ENCODE measurements at regions not wholly inside any gene's neighbourhood (a gene's known extent, or its start where the extent isn't known, plus 50 kb on each side); places are given as distances from the start of the nearest gene placed in this dataset.
"Not testable (repeated sequence)": the region's sequence is repeated elsewhere in the genome, so short reads cannot be mapped to it uniquely, and the experiment has no call there.

DNA sequence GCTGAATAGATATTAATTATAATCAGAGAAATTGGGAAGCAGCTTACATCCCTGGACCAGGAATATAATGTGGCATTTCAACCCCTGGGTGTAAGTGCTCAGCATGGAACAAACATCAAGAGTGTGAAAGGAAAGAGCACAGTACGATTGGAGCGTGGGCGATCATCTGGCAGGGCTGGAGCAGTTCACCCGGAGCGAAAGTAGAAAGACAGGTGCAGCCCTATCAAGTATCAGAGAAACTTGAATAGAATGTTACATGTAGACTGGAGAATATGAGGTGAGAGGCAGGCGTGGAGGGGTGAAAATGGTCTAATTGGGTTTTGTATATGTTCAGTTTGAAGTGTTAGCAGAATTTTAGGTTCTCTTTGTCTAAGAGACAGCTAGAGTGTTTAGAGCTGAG lies 303.0 kb downstream of the MDFIC start:
- Histone ChIP-seq H3K27ac (ENCODE audit: insufficient read depth, low read length, poor library complexity, severe bottlenecking) (no peak overlapping the region), H3K9me3 (ENCODE audit: control insufficient read depth, low read length) (no peaks in the 10 kb centered on the region), H3K4me3 (ENCODE audit: insufficient read depth, low read depth, low read length, poor library complexity, severe bottlenecking) (no peak overlapping the region), H3K36me3 (ENCODE audit: control insufficient read depth, insufficient read depth, low read length) (no peaks in the 10 kb centered on the region), H3K27me3 (replicated peaks; ENCODE audit: control insufficient read depth, insufficient read depth, low read length, poor library complexity, severe bottlenecking) (no peaks in the 10 kb centered on the region), H3K4me1 (ENCODE audit: control insufficient read depth, insufficient read depth, low read length, poor library complexity, severe bottlenecking) (peaks cover 4% of the 10 kb centered on the region)
- no peak for DNase-seq

DNA sequence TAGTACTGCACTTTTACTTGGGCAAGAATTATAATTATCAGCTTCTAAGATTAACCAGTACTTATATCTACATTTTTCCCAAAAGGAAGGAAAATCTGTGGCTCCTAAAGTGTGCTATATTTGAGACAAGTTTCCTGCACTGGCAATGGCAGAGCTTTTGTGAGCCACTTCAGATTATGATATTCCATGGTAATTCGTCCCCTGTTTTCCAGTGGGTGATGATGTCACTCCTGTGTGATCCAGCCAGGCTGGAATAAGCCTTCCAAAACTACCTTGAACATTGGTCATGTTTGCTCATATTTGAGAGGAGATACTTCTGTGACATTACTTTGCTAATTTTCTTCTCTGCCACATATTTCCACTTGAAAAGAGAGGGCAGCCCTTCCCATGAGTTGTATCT lies 302.1 kb downstream of the MDFIC start:
- Histone ChIP-seq H3K36me3 (ENCODE audit: control insufficient read depth, insufficient read depth, low read length) (no peaks in the 10 kb centered on the region), H3K4me1 (ENCODE audit: control insufficient read depth, insufficient read depth, low read length, poor library complexity, severe bottlenecking) (no peaks in the 10 kb centered on the region), H3K27me3 (replicated peaks; ENCODE audit: control insufficient read depth, insufficient read depth, low read length, poor library complexity, severe bottlenecking) (no peaks in the 10 kb centered on the region), H3K9me3 (ENCODE audit: control insufficient read depth, low read length) (no peaks in the 10 kb centered on the region), H3K27ac (ENCODE audit: insufficient read depth, low read length, poor library complexity, severe bottlenecking) (no peak overlapping the region), H3K4me3 (ENCODE audit: insufficient read depth, low read depth, low read length, poor library complexity, severe bottlenecking) (no peak overlapping the region)
- DNase-seq = no peak

GRCh38 chr7:115221456-115221855 lies 299.6 kb downstream of the MDFIC start:
- Histone ChIP-seq H3K9me3 (ENCODE audit: control insufficient read depth, low read length) (no peaks in the 10 kb centered on the region), H3K27me3 (replicated peaks; ENCODE audit: control insufficient read depth, insufficient read depth, low read length, poor library complexity, severe bottlenecking) (no peaks in the 10 kb centered on the region), H3K4me3 (ENCODE audit: insufficient read depth, low read depth, low read length, poor library complexity, severe bottlenecking) (no peak overlapping the region), H3K27ac (ENCODE audit: insufficient read depth, low read length, poor library complexity, severe bottlenecking) (no peak overlapping the region), H3K4me1 (ENCODE audit: control insufficient read depth, insufficient read depth, low read length, poor library complexity, severe bottlenecking) (peaks cover 7% of the 10 kb centered on the region), H3K36me3 (ENCODE audit: control insufficient read depth, insufficient read depth, low read length) (no peaks in the 10 kb centered on the region)
- no peak for DNase-seq

- Histone ChIP-seq H3K9me3 (ENCODE audit: control insufficient read depth, low read length) (no peaks in the 10 kb centered on the region), H3K27ac (ENCODE audit: insufficient read depth, low read length, poor library complexity, severe bottlenecking) (no peak overlapping the region), H3K27me3 (replicated peaks; ENCODE audit: control insufficient read depth, insufficient read depth, low read length, poor library complexity, severe bottlenecking) (no peaks in the 10 kb centered on the region), H3K4me1 (ENCODE audit: control insufficient read depth, insufficient read depth, low read length, poor library complexity, severe bottlenecking) (peaks cover 8% of the 10 kb centered on the region), H3K4me3 (ENCODE audit: insufficient read depth, low read depth, low read length, poor library complexity, severe bottlenecking) (no peak overlapping the region), H3K36me3 (ENCODE audit: control insufficient read depth, insufficient read depth, low read length) (no peaks in the 10 kb centered on the region)
- no peak for DNase-seq
Measured at GRCh38 chr7:115218076-115218475, 296.2 kb downstream of the MDFIC start.

GRCh38 chr7:115217373-115217772 lies 295.5 kb downstream of the MDFIC start:
- Histone ChIP-seq H3K27me3 (replicated peaks; ENCODE audit: control insufficient read depth, insufficient read depth, low read length, poor library complexity, severe bottlenecking) (no peaks in the 10 kb centered on the region), H3K4me3 (ENCODE audit: insufficient read depth, low read depth, low read length, poor library complexity, severe bottlenecking) (no peak overlapping the region), H3K9me3 (ENCODE audit: control insufficient read depth, low read length) (no peaks in the 10 kb centered on the region), H3K27ac (ENCODE audit: insufficient read depth, low read length, poor library complexity, severe bottlenecking) (no peak overlapping the region), H3K36me3 (ENCODE audit: control insufficient read depth, insufficient read depth, low read length) (no peaks in the 10 kb centered on the region), H3K4me1 (ENCODE audit: control insufficient read depth, insufficient read depth, low read length, poor library complexity, severe bottlenecking) (peaks cover 8% of the 10 kb centered on the region)
- DNase-seq = no peak

GRCh38 chr7:115216652-115217051 lies 294.8 kb downstream of the MDFIC start:
- Histone ChIP-seq H3K4me1 (ENCODE audit: control insufficient read depth, insufficient read depth, low read length, poor library complexity, severe bottlenecking) (peaks cover 8% of the 10 kb centered on the region), H3K4me3 (ENCODE audit: insufficient read depth, low read depth, low read length, poor library complexity, severe bottlenecking) (no peak overlapping the region), H3K9me3 (ENCODE audit: control insufficient read depth, low read length) (no peaks in the 10 kb centered on the region), H3K27ac (ENCODE audit: insufficient read depth, low read length, poor library complexity, severe bottlenecking) (no peak overlapping the region), H3K27me3 (replicated peaks; ENCODE audit: control insufficient read depth, insufficient read depth, low read length, poor library complexity, severe bottlenecking) (no peaks in the 10 kb centered on the region), H3K36me3 (ENCODE audit: control insufficient read depth, insufficient read depth, low read length) (no peaks in the 10 kb centered on the region)
- DNase-seq = no peak

DNA sequence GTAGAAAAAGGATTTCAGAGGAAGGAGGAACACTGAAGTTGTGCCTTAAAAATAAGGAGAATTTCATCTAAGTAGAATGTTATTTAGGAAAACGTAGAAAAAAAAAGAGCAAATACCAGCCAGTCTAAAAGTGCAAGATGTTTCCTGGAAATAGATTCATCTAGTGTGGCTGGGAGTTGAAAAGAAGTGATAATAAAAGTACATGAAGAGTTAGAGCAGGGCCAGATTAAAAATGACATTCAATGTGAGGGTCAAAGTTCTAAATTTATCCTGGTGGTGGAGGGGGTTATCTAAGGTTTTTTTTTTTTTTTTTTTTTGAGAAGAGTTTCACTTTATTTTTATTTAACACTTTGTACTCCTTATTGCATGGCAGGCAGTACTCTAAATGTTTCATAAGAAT lies 289.3 kb downstream of the MDFIC start:
- no peak overlapping the region for H3K4me3 ChIP-seq (ENCODE audit: insufficient read depth, low read depth, low read length, poor library complexity, severe bottlenecking)
- DNase-seq = no peak
- H3K27ac ChIP-seq (ENCODE audit: insufficient read depth, low read length, poor library complexity, severe bottlenecking) = no peak overlapping the region
- no peaks in the 10 kb centered on the region for H3K27me3 ChIP-seq (replicated peaks; ENCODE audit: control insufficient read depth, insufficient read depth, low read length, poor library complexity, severe bottlenecking)
- H3K9me3 ChIP-seq (ENCODE audit: control insufficient read depth, low read length) = no peaks in the 10 kb centered on the region
- no peaks in the 10 kb centered on the region for H3K4me1 ChIP-seq (ENCODE audit: control insufficient read depth, insufficient read depth, low read length, poor library complexity, severe bottlenecking)
- no peaks in the 10 kb centered on the region for H3K36me3 ChIP-seq (ENCODE audit: control insufficient read depth, insufficient read depth, low read length)

GRCh38 chr7:115210552-115210951 lies 288.7 kb downstream of the MDFIC start:
- no peak for DNase-seq
- Histone ChIP-seq H3K4me3 (ENCODE audit: insufficient read depth, low read depth, low read length, poor library complexity, severe bottlenecking) (no peak overlapping the region), H3K9me3 (ENCODE audit: control insufficient read depth, low read length) (no peaks in the 10 kb centered on the region), H3K27ac (ENCODE audit: insufficient read depth, low read length, poor library complexity, severe bottlenecking) (no peak overlapping the region), H3K27me3 (replicated peaks; ENCODE audit: control insufficient read depth, insufficient read depth, low read length, poor library complexity, severe bottlenecking) (no peaks in the 10 kb centered on the region), H3K4me1 (ENCODE audit: control insufficient read depth, insufficient read depth, low read length, poor library complexity, severe bottlenecking) (no peaks in the 10 kb centered on the region), H3K36me3 (ENCODE audit: control insufficient read depth, insufficient read depth, low read length) (no peaks in the 10 kb centered on the region)

DNA sequence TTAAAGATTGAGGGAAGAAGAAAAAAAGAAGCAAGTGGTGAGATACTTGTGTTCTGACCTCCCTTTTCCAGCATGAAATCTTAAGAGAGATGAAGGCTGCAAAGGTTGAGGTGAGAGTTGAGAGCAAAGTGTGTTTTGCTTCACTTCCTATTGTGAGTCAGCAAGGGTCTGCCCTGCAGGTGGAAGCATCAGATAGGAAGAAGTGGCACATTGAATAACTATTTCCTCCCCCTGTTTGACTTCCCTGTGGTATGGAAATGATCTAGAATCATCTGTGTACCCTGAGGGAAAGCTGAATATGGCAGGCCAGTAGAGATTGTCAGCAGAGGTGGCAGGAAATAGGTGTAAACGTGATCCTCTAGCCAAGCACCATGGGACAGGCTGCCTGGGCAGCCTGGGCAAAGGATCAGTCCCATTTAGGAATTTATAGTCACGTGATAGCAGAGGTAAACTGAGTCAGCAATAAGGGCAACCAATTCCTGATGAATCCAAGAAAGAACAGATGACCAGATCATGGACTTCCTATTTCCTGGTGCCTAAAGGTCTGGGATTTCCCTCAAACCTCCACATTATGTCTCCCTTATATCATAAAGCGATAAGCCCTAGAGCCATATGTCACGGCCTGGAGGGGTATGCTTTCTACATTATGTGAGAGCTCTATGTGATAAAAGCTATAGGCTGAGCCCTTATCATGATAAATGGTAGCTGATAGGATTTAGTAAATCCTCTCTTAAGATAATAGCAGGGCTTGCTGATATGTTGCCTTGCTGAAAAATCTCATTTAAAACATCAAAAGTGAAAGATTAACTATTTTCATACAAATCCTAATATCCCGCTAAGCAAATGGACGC lies 287.0 kb downstream of the MDFIC start:
- no peak overlapping the region for H3K4me3 ChIP-seq (ENCODE audit: insufficient read depth, low read depth, low read length, poor library complexity, severe bottlenecking)
- H3K9me3 ChIP-seq (ENCODE audit: control insufficient read depth, low read length) = no peaks in the 10 kb centered on the region
- no peaks in the 10 kb centered on the region for H3K4me1 ChIP-seq (ENCODE audit: control insufficient read depth, insufficient read depth, low read length, poor library complexity, severe bottlenecking)
- DNase-seq = no peak
- no peak overlapping the region for H3K27ac ChIP-seq (ENCODE audit: insufficient read depth, low read length, poor library complexity, severe bottlenecking)
- H3K36me3 ChIP-seq (ENCODE audit: control insufficient read depth, insufficient read depth, low read length) = no peaks in the 10 kb centered on the region
- no peaks in the 10 kb centered on the region for H3K27me3 ChIP-seq (replicated peaks; ENCODE audit: control insufficient read depth, insufficient read depth, low read length, poor library complexity, severe bottlenecking)

GRCh38 chr7:115206374-115206773 lies 284.5 kb downstream of the MDFIC start:
- not testable (repeated sequence) for H3K9me3 ChIP-seq (ENCODE audit: control insufficient read depth, low read length); DNase-seq; H3K36me3 ChIP-seq (ENCODE audit: control insufficient read depth, insufficient read depth, low read length); H3K27ac ChIP-seq (ENCODE audit: insufficient read depth, low read length, poor library complexity, severe bottlenecking); H3K4me1 ChIP-seq (ENCODE audit: control insufficient read depth, insufficient read depth, low read length, poor library complexity, severe bottlenecking); H3K4me3 ChIP-seq (ENCODE audit: insufficient read depth, low read depth, low read length, poor library complexity, severe bottlenecking); H3K27me3 ChIP-seq (replicated peaks; ENCODE audit: control insufficient read depth, insufficient read depth, low read length, poor library complexity, severe bottlenecking)
